ENCODE measurements at regions not wholly inside any gene's neighbourhood (a gene's known extent, or its start where the extent isn't known, plus 50 kb on each side); places are given as distances from the start of the nearest gene placed in this dataset.

- no peak overlapping the region for H3K4me3 ChIP-seq (ENCODE audit: low read depth, low read length)
- in situ Hi-C loops (cut with HindIII; ENCODE audit: low sequenced_read_pairs), result no loop called here
- no peak for TF ChIP-seq CTCF (IDR thresholded peaks at IDR 0.05; ENCODE audit: low read depth, low read length, missing control alignments)
- DNase-seq (ENCODE audit: low read depth), result no peak
Measured at GRCh38 chr3:72601983-72602750, 246.1 kb downstream of the SHQ1 start.

GRCh38 chr3:72601060-72601459 lies 247.2 kb downstream of the SHQ1 start:
- in situ Hi-C loops (cut with HindIII; ENCODE audit: low sequenced_read_pairs), result no loop called here
- DNase-seq (ENCODE audit: low read depth), result no peak
- H3K4me3 ChIP-seq (ENCODE audit: low read depth, low read length), result no peak overlapping the region
- TF ChIP-seq CTCF (IDR thresholded peaks at IDR 0.05; ENCODE audit: low read depth, low read length, missing control alignments), result no peak

GRCh38 chr3:72597756-72598195 lies 250.5 kb downstream of the SHQ1 start:
- in situ Hi-C loops (cut with HindIII; ENCODE audit: low sequenced_read_pairs), result no loop called here
- DNase-seq (ENCODE audit: low read depth), result no peak
- no peak overlapping the region for H3K4me3 ChIP-seq (ENCODE audit: low read depth, low read length)
- TF ChIP-seq CTCF (IDR thresholded peaks at IDR 0.05; ENCODE audit: low read depth, low read length, missing control alignments), result no peak

GRCh38 chr3:72597043-72597442 lies 251.2 kb downstream of the SHQ1 start:
- in situ Hi-C loops (cut with HindIII; ENCODE audit: low sequenced_read_pairs), result no loop called here
- H3K4me3 ChIP-seq (ENCODE audit: low read depth, low read length), result no peak overlapping the region
- DNase-seq (ENCODE audit: low read depth), result no peak
- no peak for TF ChIP-seq CTCF (IDR thresholded peaks at IDR 0.05; ENCODE audit: low read depth, low read length, missing control alignments)

GRCh38 chr3:72595927-72596610 lies 252.2 kb downstream of the SHQ1 start:
- DNase-seq (ENCODE audit: low read depth), result no peak
- in situ Hi-C loops (cut with HindIII; ENCODE audit: low sequenced_read_pairs), result no loop called here
- H3K4me3 ChIP-seq (ENCODE audit: low read depth, low read length), result no peak overlapping the region
- TF ChIP-seq CTCF (IDR thresholded peaks at IDR 0.05; ENCODE audit: low read depth, low read length, missing control alignments), result no peak

- H3K4me3 ChIP-seq (ENCODE audit: low read depth, low read length), result no peak overlapping the region
- DNase-seq (ENCODE audit: low read depth), result no peak
- in situ Hi-C loops (cut with HindIII; ENCODE audit: low sequenced_read_pairs), result no loop called here
- no peak for TF ChIP-seq CTCF (IDR thresholded peaks at IDR 0.05; ENCODE audit: low read depth, low read length, missing control alignments)
Measured at GRCh38 chr3:72595376-72595775, 252.9 kb downstream of the SHQ1 start.
